ENCODE measurements at regions not wholly inside any gene's neighbourhood (a gene's known extent, or its start where the extent isn't known, plus 50 kb on each side); places are given as distances from the start of the nearest gene placed in this dataset.

DNA sequence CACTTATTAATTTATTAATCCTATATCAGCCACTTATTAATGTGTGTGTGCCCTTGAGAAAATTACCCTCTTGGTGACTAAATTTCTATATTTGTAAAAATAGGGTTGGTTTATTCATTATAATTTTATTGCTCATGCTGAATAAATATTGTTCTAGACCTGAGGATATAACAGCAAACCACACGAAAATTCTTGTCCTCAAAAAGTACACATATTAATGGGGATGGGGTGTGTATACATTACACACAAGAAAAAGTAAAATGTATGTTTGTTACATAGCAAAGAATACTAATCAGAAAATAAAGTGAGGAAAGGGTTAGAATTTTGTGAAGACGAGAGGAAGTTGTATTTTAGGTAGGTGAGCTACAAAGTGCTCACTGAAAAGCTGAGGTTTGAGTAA, 1068.9 kb upstream of the RAG2 start:
- TF ChIP-seq, protein P1, sequence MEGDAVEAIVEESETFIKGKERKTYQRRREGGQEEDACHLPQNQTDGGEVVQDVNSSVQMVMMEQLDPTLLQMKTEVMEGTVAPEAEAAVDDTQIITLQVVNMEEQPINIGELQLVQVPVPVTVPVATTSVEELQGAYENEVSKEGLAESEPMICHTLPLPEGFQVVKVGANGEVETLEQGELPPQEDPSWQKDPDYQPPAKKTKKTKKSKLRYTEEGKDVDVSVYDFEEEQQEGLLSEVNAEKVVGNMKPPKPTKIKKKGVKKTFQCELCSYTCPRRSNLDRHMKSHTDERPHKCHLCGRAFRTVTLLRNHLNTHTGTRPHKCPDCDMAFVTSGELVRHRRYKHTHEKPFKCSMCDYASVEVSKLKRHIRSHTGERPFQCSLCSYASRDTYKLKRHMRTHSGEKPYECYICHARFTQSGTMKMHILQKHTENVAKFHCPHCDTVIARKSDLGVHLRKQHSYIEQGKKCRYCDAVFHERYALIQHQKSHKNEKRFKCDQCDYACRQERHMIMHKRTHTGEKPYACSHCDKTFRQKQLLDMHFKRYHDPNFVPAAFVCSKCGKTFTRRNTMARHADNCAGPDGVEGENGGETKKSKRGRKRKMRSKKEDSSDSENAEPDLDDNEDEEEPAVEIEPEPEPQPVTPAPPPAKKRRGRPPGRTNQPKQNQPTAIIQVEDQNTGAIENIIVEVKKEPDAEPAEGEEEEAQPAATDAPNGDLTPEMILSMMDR (IDR thresholded peaks at IDR 0.05), result no peak
- TF ChIP-seq POLR2A (IDR thresholded peaks at IDR 0.05), result no peak
